AG04450 (cell line): ENCODE measurements at regions not wholly inside any gene's neighbourhood (a gene's known extent, or its start where the extent isn't known, plus 50 kb on each side); places are given as distances from the start of the nearest gene placed in this dataset.

Source experiments
- CTCF ChIA-PET: fragments of 300-600, 350-600 bp; formaldehyde crosslinking; extraction: SDS; loops from one replicate; lab custom pipeline; 2022; ENCODE audit warnings: antibody characterized with exemption, inconsistent platforms; lab: Charles Lee
- POLR2A ChIA-PET: fragments of 350-600 bp; formaldehyde crosslinking; extraction: SDS; loops from one replicate; lab custom pipeline; 2021; ENCODE audit warnings: antibody characterized with exemption, inconsistent platforms; lab: Yijun Ruan, JAX
- DNase-seq: peaks from one replicate; pipeline ENCODE4 v3.0.0-alpha.2; 2011; ENCODE audit warnings: low read depth, low spot score
- H3K27ac ChIP-seq: one replicate; pipeline ENCODE4 v1.5.1; 2012; ENCODE audit warnings: low read depth, low read length, control low read depth
- H3K27me3 ChIP-seq: one replicate; pipeline ENCODE4 v1.6.0; 2012; ENCODE audit warnings: low read length; ENCODE audit not compliant: control insufficient read depth, insufficient read depth
- H3K4me3 ChIP-seq: 2 replicates; pipeline ENCODE4 v1.5.1; 2011; ENCODE audit warnings: mild to moderate bottlenecking, low read depth, low read length, control low read depth
- H3K9me3 ChIP-seq: 2 replicates; pipeline ENCODE4 v1.5.1; 2012; ENCODE audit warnings: low read length; ENCODE audit not compliant: control insufficient read depth, insufficient read depth
- TF ChIP-seq, protein P1 (sequence below): IDR thresholded peaks from 2 replicates; pipeline ENCODE4 v1.5.1; 2011; ENCODE audit warnings: low read depth, low read length, control low read depth, inconsistent platforms

DNA sequence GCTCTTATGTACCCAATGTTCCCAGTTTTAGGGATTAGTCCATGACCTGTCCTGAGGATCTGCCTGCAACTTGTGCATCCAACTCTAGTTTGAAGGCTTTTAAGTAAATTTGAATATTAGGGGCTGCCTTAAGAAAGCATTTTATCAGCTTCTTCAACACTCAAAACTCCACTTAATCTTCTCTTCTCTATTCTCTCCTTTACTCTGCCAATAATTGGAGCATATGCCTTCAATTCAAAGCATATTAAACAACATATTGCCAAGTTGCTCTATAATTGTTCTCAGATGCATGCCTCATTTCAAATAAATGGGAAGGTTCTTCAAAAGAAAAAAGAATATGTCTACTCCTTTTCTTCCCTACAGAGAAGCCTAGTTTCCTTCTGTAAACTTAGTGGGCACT, 84.8 kb upstream of the NCKAP5 start:
- CTCF ChIA-PET: no interaction called here
- H3K27me3 ChIP-seq: no peaks in the 10 kb centered on the region
- POLR2A ChIA-PET: interaction anchor here (0.7 kb wide), 1 partner anchor 211 kb away, joined by 4 read pairs; no protein-coding TSS in a partner anchor

DNA sequence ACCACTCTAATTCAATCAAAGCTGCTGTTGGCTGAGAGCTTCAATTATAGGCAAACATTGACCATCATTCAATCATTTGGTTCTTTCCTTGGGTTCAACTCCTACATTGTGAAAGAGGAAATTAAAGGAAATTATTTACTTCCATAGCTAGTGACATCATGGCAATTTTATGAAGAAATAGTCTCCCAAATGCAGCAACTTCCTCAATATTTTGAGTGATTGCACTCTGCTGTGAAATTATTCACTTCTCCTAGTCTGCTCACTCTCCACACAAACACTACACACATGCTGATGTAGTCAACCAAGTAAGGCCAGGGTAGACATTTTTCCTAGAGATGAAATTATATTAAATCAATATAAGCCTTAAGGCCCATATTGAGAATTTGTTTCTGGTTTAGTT, 86.7 kb upstream of the NCKAP5 start:
- TF ChIP-seq, protein P1, sequence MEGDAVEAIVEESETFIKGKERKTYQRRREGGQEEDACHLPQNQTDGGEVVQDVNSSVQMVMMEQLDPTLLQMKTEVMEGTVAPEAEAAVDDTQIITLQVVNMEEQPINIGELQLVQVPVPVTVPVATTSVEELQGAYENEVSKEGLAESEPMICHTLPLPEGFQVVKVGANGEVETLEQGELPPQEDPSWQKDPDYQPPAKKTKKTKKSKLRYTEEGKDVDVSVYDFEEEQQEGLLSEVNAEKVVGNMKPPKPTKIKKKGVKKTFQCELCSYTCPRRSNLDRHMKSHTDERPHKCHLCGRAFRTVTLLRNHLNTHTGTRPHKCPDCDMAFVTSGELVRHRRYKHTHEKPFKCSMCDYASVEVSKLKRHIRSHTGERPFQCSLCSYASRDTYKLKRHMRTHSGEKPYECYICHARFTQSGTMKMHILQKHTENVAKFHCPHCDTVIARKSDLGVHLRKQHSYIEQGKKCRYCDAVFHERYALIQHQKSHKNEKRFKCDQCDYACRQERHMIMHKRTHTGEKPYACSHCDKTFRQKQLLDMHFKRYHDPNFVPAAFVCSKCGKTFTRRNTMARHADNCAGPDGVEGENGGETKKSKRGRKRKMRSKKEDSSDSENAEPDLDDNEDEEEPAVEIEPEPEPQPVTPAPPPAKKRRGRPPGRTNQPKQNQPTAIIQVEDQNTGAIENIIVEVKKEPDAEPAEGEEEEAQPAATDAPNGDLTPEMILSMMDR: no peak
- ChIA-PET CTCF (no interaction called here), POLR2A (no interaction called here)
- Histone ChIP-seq H3K9me3 (0 out of 2 replicates have a peak, but pooled peaks cover 3% of the 10 kb centered on the region), H3K27ac (no peak overlapping the region), H3K27me3 (no peaks in the 10 kb centered on the region), H3K4me3 (no peak overlapping the region)
- DNase-seq: no peak

More for the DNA sequence above, 84.8 kb upstream of the NCKAP5 start:
- TF ChIP-seq, protein P1: no peak
- no peak overlapping the region for H3K4me3 ChIP-seq
- no peak for DNase-seq
- H3K27ac ChIP-seq: no peak overlapping the region
- 0 out of 2 replicates have a peak, but pooled peaks cover 3% of the 10 kb centered on the region for H3K9me3 ChIP-seq

DNA sequence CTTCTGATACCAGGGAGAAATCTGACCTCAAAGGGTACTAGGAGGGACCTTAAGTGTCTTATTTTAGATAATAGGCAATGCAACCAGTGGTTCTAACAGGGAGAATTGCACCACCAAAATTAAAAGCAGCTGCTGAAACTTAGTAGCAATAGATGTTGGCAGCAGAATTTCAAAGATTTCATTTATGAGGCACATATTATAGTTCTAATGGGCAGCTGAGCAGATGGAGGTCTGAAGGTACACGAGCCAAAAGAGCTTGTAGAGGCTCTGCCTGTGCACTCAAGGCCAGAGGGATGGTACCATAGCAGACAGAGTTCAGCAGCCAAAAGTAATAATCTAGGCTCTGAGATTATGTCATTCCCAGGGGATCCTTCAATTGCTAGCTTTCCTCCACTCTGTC, 87.3 kb upstream of the NCKAP5 start:
- ChIA-PET CTCF (no interaction called here), POLR2A (no interaction called here)
- Histone ChIP-seq H3K9me3 (0 out of 2 replicates have a peak, but pooled peaks cover under 1% of the 10 kb centered on the region), H3K4me3 (no peak overlapping the region), H3K27ac (no peak overlapping the region), H3K27me3 (no peaks in the 10 kb centered on the region)
- DNase-seq: no peak
- TF ChIP-seq, protein P1: no peak

DNA sequence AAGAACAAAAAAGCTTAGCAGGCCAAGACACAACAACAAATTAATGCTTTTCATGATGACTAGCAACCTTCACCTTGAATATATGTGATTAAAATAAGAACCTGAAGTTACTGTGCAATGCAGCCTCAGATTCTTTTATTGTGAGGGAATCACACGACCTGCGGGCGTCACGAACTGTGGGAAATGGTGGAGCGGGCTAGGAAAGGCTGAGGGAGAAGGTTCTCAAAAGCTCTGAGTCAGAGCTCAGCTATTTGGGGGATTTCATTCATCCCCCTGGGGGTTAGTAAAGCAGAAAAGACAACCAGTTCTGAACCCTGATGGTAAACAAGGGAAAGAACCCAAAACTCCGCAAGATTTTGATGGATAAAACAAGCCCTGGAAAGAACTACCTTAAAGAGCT, 89.3 kb upstream of the NCKAP5 start:
- ChIA-PET POLR2A (no interaction called here), CTCF (no interaction called here)
- H3K27ac ChIP-seq: no peak overlapping the region
- no peaks in the 10 kb centered on the region for H3K9me3 ChIP-seq
- no peak for DNase-seq
- TF ChIP-seq, protein P1: no peak
- H3K4me3 ChIP-seq: no peak overlapping the region
- no peaks in the 10 kb centered on the region for H3K27me3 ChIP-seq

DNA sequence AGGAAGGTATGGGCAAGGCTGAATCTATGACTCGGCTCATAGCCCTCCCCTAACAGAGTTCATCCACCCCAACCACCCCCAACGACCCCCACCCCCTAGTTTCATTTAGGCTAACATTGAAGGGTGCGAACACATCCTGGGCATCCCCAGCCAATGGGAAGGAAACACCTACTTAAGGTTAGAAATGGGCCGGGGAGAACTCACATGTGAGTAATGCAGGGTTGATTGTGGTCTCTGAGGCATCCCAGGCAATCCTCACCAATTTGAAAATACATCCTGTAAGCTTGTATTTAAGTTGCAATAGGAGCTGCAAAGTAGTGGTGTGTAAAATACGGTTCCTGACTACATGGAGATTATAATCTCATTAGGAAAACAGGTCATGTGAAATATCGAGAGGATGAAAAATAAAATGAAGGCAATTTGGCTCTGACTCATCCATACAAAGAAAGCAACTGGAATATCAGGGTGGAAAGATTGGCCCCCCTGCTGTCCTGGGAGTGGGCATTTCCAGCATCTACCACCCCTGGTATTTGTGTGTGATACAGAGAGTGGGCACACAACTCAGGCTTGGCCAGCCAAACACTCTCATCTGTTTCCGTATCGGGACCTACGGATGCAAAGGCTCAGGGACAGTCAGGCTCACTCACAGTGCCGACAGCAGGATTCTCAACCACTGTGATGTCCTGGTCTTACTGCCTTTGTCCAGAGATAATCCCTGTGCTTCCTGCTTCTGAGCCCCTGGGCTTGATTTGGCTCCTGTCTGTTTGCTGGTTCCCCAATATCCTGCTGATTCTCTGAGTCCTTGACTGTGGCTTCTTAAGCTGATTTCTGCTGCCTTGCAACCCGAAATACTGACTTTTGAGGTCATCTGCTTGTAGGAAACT, 90.0 kb upstream of the NCKAP5 start:
- TF ChIP-seq, protein P1: no peak
- Histone ChIP-seq H3K27ac (no peak overlapping the region), H3K9me3 (no peaks in the 10 kb centered on the region), H3K4me3 (no peak overlapping the region), H3K27me3 (no peaks in the 10 kb centered on the region)
- DNase-seq: no peak
- ChIA-PET CTCF (no interaction called here), POLR2A (no interaction called here)
